ENCODE measurements at regions not wholly inside any gene's neighbourhood (a gene's known extent, or its start where the extent isn't known, plus 50 kb on each side); places are given as distances from the start of the nearest gene placed in this dataset.

GRCh38 chr12:114140576-114140975 lies 174.5 kb upstream of the RBM19 start:
- TF ChIP-seq ZFX (IDR thresholded peaks at IDR 0.05; ENCODE audit: borderline replicate concordance) (no peak), CTCF (IDR thresholded peaks at IDR 0.05) (no peak)
- H3K27ac ChIP-seq: no peak overlapping the region

GRCh38 chr12:114136631-114137030 lies 170.5 kb upstream of the RBM19 start:
- no peak overlapping the region for H3K27ac ChIP-seq
- TF ChIP-seq ZFX (IDR thresholded peaks at IDR 0.05; ENCODE audit: borderline replicate concordance): no peak
- TF ChIP-seq CTCF (IDR thresholded peaks at IDR 0.05): no peak

- TF ChIP-seq CTCF (IDR thresholded peaks at IDR 0.05): no peak
- TF ChIP-seq ZFX (IDR thresholded peaks at IDR 0.05; ENCODE audit: borderline replicate concordance): no peak
- H3K27ac ChIP-seq: no peak overlapping the region
These were observed 168.8 kb upstream of the RBM19 start for GRCh38 chr12:114134922-114135321.

GRCh38 chr12:114131824-114132223 lies 165.7 kb upstream of the RBM19 start:
- no peak overlapping the region for H3K27ac ChIP-seq
- TF ChIP-seq CTCF (IDR thresholded peaks at IDR 0.05) (no peak; the same call in 1 of the 2 replicates), ZFX (IDR thresholded peaks at IDR 0.05; ENCODE audit: borderline replicate concordance) (no peak)

GRCh38 chr12:114123108-114123507 lies 157.0 kb upstream of the RBM19 start:
- no peak for TF ChIP-seq CTCF (IDR thresholded peaks at IDR 0.05)
- no peak for TF ChIP-seq ZFX (IDR thresholded peaks at IDR 0.05; ENCODE audit: borderline replicate concordance)
- H3K27ac ChIP-seq: no peak overlapping the region

- no peak overlapping the region for H3K27ac ChIP-seq
- no peak for TF ChIP-seq CTCF (IDR thresholded peaks at IDR 0.05)
- no peak for TF ChIP-seq ZFX (IDR thresholded peaks at IDR 0.05; ENCODE audit: borderline replicate concordance)
These were observed 155.9 kb upstream of the RBM19 start for GRCh38 chr12:114122016-114122415.

GRCh38 chr12:114119316-114119715 lies 153.2 kb upstream of the RBM19 start:
- no peak for TF ChIP-seq CTCF (IDR thresholded peaks at IDR 0.05)
- TF ChIP-seq ZFX (IDR thresholded peaks at IDR 0.05; ENCODE audit: borderline replicate concordance): no peak
- no peak overlapping the region for H3K27ac ChIP-seq

Data from 22Rv1 (cell line).